HEK293 (cell line): ENCODE measurements at regions not wholly inside any gene's neighbourhood (a gene's known extent, or its start where the extent isn't known, plus 50 kb on each side); places are given as distances from the start of the nearest gene placed in this dataset.

ENCODE experiments used
- CTCF ChIP-seq: fragments of 450-650 bp; formaldehyde crosslinking; IDR thresholded peaks from 2 replicates; pipeline ENCODE4 v1.5.1; 2016; ENCODE audit warnings: missing biosample characterization, missing genetic modification characterization
- HOXA7 ChIP-seq: sonication (generic); formaldehyde crosslinking; IDR thresholded peaks from 2 replicates; pipeline ENCODE4 v1.8.1; 2022; ENCODE audit warnings: missing genetic modification reagents, borderline replicate concordance
- MEIS1 ChIP-seq: sonication (generic); formaldehyde crosslinking; IDR thresholded peaks from 2 replicates; pipeline ENCODE4 v1.8.1; 2022; ENCODE audit warnings: missing genetic modification reagents, mild to moderate bottlenecking, borderline replicate concordance
- REPIN1 ChIP-seq: fragments of 450-650 bp; formaldehyde crosslinking; IDR thresholded peaks from 2 replicates; pipeline ENCODE4 v1.5.1; 2017; ENCODE audit warnings: missing biosample characterization, missing genetic modification characterization, low read depth
- ZNF521 ChIP-seq: fragments of 450-650 bp; formaldehyde crosslinking; IDR thresholded peaks from 2 replicates; pipeline ENCODE4 v1.5.1; 2017; ENCODE audit warnings: missing biosample characterization, mild to moderate bottlenecking, missing genetic modification characterization
- TF ChIP-seq, protein P1 (sequence below): fragments of 450-650 bp; formaldehyde crosslinking; IDR thresholded peaks from 2 replicates; pipeline ENCODE4 v1.5.1; 2016; ENCODE audit warnings: missing biosample characterization, missing genetic modification characterization, low read depth

DNA sequence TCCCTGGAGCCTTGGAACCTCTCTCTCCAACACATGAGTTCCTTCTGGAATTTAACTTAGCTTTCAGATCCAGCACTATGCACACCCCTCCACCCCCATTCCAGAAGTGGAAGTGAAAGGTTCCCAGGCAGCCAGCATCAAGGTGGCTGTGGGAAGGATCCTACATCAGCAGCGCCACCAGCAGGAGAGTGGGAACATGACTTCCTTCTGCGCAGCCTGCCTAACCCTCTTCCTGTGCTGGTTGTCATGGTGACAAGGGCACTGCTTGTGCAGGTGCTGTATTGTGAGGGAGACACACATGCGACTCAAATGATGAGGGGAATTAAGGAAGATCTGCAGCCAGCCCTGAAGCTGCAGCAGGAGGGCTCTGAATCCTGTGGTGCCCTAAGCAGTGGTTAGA is 904.5 kb upstream of the API5 start:
- TF ChIP-seq, protein P1, sequence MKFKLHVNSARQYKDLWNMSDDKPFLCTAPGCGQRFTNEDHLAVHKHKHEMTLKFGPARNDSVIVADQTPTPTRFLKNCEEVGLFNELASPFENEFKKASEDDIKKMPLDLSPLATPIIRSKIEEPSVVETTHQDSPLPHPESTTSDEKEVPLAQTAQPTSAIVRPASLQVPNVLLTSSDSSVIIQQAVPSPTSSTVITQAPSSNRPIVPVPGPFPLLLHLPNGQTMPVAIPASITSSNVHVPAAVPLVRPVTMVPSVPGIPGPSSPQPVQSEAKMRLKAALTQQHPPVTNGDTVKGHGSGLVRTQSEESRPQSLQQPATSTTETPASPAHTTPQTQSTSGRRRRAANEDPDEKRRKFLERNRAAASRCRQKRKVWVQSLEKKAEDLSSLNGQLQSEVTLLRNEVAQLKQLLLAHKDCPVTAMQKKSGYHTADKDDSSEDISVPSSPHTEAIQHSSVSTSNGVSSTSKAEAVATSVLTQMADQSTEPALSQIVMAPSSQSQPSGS = no peak
- TF ChIP-seq CTCF (tag by site-specific recombination) (no peak), ZNF521 (tag by site-specific recombination) (no peak), HOXA7 (CRISPR knock-in tag) (no peak), REPIN1 (tag by site-specific recombination) (no peak), MEIS1 (CRISPR knock-in tag) (no peak)
